Gastroesophageal sphincter (tissue), 3 donors: ENCODE measurements at regions not wholly inside any gene's neighbourhood (a gene's known extent, or its start where the extent isn't known, plus 50 kb on each side); places are given as distances from the start of the nearest gene placed in this dataset.

Experiments
- POLR2A ChIP-seq, 2 donors: fragments of 450-650 bp; IDR thresholded peaks; one replicate each; pipeline ENCODE4 v1.6.1; 2017; ENCODE audit warnings: antibody characterized with exemption in 2 of 2, mild to moderate bottlenecking in 2 of 2, moderate library complexity in 1 of 2
- POLR2AphosphoS5 ChIP-seq: sonication (generic); formaldehyde crosslinking; IDR thresholded peaks from one replicate; pipeline ENCODE4 v1.6.1; 2017; ENCODE audit warnings: antibody characterized with exemption
- TF ChIP-seq, protein P1 (sequence below), 4 experiments: fragments of 200-600 bp in 2 of 4; fragments of 450-650 bp in 2 of 4; sonication (generic) in 1 of 4; IDR thresholded peaks; one replicate each; pipeline ENCODE4 v1.5.1; 2017 to 2019; ENCODE audit warnings: antibody characterized with exemption in 4 of 4, mild to moderate bottlenecking in 2 of 4, moderate library complexity in 2 of 4

DNA sequence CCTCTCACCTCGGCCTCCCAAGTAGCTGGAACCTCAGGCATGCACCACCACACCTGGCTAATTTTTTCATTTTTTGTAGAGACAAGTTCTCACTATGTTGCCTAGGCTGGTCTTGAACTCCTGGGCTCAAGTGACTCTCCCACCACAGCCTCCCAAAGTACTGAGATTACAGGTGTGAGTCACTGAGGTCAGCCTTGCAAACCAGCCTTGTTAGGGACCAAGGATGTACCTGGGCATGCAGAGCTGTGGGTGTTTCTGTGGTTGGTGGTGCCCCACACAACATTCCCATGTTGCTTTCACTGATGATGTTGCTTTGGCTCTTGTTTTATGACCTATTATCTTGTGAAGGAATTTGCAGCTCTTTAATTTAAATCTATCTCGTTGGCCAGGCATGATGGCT, 54.8 kb downstream of the OTUD1 start:
- TF ChIP-seq POLR2A (IDR thresholded peaks at IDR 0.05) (no peak), POLR2AphosphoS5 (no peak)
- TF ChIP-seq, protein P1, sequence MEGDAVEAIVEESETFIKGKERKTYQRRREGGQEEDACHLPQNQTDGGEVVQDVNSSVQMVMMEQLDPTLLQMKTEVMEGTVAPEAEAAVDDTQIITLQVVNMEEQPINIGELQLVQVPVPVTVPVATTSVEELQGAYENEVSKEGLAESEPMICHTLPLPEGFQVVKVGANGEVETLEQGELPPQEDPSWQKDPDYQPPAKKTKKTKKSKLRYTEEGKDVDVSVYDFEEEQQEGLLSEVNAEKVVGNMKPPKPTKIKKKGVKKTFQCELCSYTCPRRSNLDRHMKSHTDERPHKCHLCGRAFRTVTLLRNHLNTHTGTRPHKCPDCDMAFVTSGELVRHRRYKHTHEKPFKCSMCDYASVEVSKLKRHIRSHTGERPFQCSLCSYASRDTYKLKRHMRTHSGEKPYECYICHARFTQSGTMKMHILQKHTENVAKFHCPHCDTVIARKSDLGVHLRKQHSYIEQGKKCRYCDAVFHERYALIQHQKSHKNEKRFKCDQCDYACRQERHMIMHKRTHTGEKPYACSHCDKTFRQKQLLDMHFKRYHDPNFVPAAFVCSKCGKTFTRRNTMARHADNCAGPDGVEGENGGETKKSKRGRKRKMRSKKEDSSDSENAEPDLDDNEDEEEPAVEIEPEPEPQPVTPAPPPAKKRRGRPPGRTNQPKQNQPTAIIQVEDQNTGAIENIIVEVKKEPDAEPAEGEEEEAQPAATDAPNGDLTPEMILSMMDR (IDR thresholded peaks at IDR 0.05): no peak
